Liver (tissue), 8 donors: ENCODE measurements at regions not wholly inside any gene's neighbourhood (a gene's known extent, or its start where the extent isn't known, plus 50 kb on each side); places are given as distances from the start of the nearest gene placed in this dataset.
A peak's percentile ranks its signal among the peaks of the same experiment; 100 is the strongest.

Experiments
- DNase-seq: peaks from one replicate; pipeline ENCODE4 v3.0.0-alpha.2; 2017; ENCODE audit warnings: low spot score
- H3K27ac ChIP-seq, 2 donors: one replicate each; pipeline ENCODE4 v1.7.0; 2013; ENCODE audit warnings: inconsistent platforms in 2 of 2, low read length in 2 of 2, control low read depth in 1 of 2, low read depth in 1 of 2, mild to moderate bottlenecking in 1 of 2
- H3K27me3 ChIP-seq, 4 donors: one replicate each; pipeline versions ENCODE4 v1.6.1 to v1.7.0; 2013; ENCODE audit warnings: low read length in 3 of 4, inconsistent platforms in 1 of 4, mild to moderate bottlenecking in 1 of 4, moderate library complexity in 1 of 4; ENCODE audit not compliant: control insufficient read depth in 4 of 4, insufficient read depth in 4 of 4
- H3K36me3 ChIP-seq, 4 donors: one replicate each; pipeline versions ENCODE4 v1.6.1 to v1.7.0; 2013; ENCODE audit warnings: low read length in 3 of 4, mild to moderate bottlenecking in 3 of 4, low read depth in 1 of 4, moderate library complexity in 1 of 4; ENCODE audit not compliant: control insufficient read depth in 4 of 4, insufficient read depth in 3 of 4
- H3K4me1 ChIP-seq, 4 donors: one replicate each; pipeline versions ENCODE4 v1.6.1 to v1.7.0; 2013; ENCODE audit warnings: low read length in 3 of 4, mild to moderate bottlenecking in 3 of 4, moderate library complexity in 1 of 4; ENCODE audit not compliant: control insufficient read depth in 4 of 4, insufficient read depth in 4 of 4
- H3K4me3 ChIP-seq, 3 donors: one replicate each; pipeline versions ENCODE4 v1.6.1 to v1.7.0; 2013; ENCODE audit warnings: low read length in 3 of 3, control low read depth in 1 of 3, low read depth in 1 of 3, mild to moderate bottlenecking in 1 of 3
- H3K9ac ChIP-seq, 2 donors: one replicate each; pipeline ENCODE4 v1.7.0; 2013; ENCODE audit warnings: low read length in 2 of 2, mild to moderate bottlenecking in 2 of 2, moderate library complexity in 2 of 2, control low read depth in 1 of 2, low read depth in 1 of 2
- H3K9me3 ChIP-seq, 4 donors: one replicate each; pipeline versions ENCODE4 v1.6.1 to v1.7.0; 2013; ENCODE audit warnings: low read length in 3 of 4; ENCODE audit not compliant: control insufficient read depth in 4 of 4
- FOXA1 ChIP-seq: IDR thresholded peaks from 2 replicates; pipeline ENCODE4 v1.6.1; 2016; ENCODE audit warnings: antibody characterized with exemption
- FOXA2 ChIP-seq: IDR thresholded peaks from 2 replicates; pipeline ENCODE4 v1.6.1; 2016; ENCODE audit warnings: antibody characterized with exemption
- GABPA ChIP-seq, 2 donors: IDR thresholded peaks in 1 of 2; conservative IDR thresholded peaks in 1 of 2; 2 replicates each; pipeline ENCODE4 v1.6.1; 2016; ENCODE audit warnings: antibody characterized with exemption in 2 of 2, mild to moderate bottlenecking in 1 of 2, moderate library complexity in 1 of 2
- HNF4G ChIP-seq: IDR thresholded peaks from 2 replicates; pipeline ENCODE4 v1.6.1; 2016; ENCODE audit warnings: antibody characterized with exemption
- NR2F2 ChIP-seq: IDR thresholded peaks from 2 replicates; pipeline ENCODE4 v1.6.1; 2016; ENCODE audit warnings: antibody characterized with exemption
- SP1 ChIP-seq: IDR thresholded peaks from 2 replicates; pipeline ENCODE4 v1.6.1; 2018; ENCODE audit warnings: antibody characterized with exemption, mild to moderate bottlenecking
- TAF1 ChIP-seq: conservative IDR thresholded peaks from 2 replicates; pipeline ENCODE4 v1.6.1; 2016; ENCODE audit warnings: antibody characterized with exemption, mild to moderate bottlenecking
- YY1 ChIP-seq: IDR thresholded peaks from 2 replicates; pipeline ENCODE4 v1.6.1; 2016; ENCODE audit warnings: antibody characterized with exemption, mild to moderate bottlenecking
- WGBS: extraction: QIAGEN DNeasy Blood & Tissue Kit; methylation state at CpG from one replicate; pipeline ENCODE4 v1.1.7; 2013; 5-methylcytosine and 5-hydroxymethylcytosine counted together
- TF ChIP-seq, protein P1 (sequence below): fragments of 150-350 bp; IDR thresholded peaks from 2 replicates; pipeline ENCODE4 v1.5.1; 2017; ENCODE audit warnings: improper control_type of control experiment, low read depth, low read length; ENCODE audit not compliant: missing input control
- TF ChIP-seq, protein P2 (sequence below): IDR thresholded peaks from 2 replicates; pipeline ENCODE4 v1.6.1; 2016; ENCODE audit warnings: antibody characterized with exemption
- TF ChIP-seq, protein P3 (sequence below): IDR thresholded peaks from 2 replicates; pipeline ENCODE4 v1.6.1; 2016; ENCODE audit warnings: antibody characterized with exemption
- TF ChIP-seq, protein P4 (sequence below): IDR thresholded peaks from 2 replicates; pipeline ENCODE4 v1.6.1; 2016; ENCODE audit warnings: antibody characterized with exemption, mild to moderate bottlenecking
- donor health status: healthy.
- donor health status: healthy.
- donor health status: healthy.
- donor health status: healthy.
- donor health status: healthy.

DNA sequence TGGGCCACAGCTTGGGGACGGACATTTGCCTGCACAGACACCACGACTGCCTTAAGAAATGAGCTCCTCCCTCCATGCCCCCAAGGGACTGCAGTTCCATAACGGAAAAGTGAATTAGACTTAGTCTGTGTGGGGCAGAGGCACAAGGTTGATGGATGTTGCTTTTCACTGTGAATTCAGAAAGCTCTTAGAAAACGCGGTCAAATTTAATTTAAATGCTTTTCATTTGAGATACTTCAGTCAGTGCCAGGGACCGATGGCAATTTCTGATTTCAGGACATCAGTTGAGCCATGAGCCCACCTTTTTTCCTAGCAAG, 356.4 kb downstream of the KIF16B start:
- WGBS: 89% methylated on average over 6 of the region's 6 CpGs
- DNase-seq: no peak
- Histone ChIP-seq H3K4me3 (no peak overlapping the region), H3K4me1 (no peaks in the 10 kb centered on the region), H3K36me3 (no peaks in the 10 kb centered on the region), H3K27me3 (no peaks in the 10 kb centered on the region), H3K9me3 (peaks cover 0 to 3% (median 0%) of the 10 kb centered on the region in 4 donors), H3K9ac (no peak overlapping the region), H3K27ac (no peak overlapping the region)
- no peak for TF ChIP-seq FOXA1

DNA sequence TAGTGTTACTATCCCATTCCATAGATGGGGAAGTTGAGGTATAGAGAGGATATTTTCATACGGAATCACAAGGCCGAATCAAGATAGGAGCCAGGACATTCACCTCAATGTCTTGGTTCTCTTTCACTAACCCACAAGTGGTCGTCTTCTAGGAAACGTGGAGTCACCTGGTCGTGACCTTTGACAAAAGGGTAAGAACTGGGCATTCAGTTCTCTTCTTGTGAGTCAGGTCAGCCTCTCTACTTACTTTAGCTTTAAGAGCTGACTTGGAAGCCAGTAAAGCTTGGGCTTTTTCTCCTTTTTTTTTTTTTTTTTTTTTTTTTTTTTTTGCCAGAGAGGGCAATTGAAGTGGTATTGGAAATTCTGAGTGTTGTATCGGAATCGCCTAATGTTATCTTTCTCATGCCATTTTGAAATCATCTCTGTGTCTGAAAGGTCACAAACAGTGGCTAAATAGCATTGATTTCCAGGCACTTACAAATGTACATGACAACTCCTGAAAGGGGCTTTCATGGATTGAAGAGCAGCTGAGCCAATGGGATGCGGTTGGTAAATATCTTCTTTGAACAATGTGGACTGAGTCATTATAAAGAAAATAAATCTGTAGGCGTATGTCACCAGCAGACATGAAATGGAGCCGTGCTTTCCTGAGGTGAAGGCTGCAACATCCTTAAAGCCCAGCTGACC, 356.9 kb downstream of the KIF16B start:
- Histone ChIP-seq H3K27me3 (no peaks in the 10 kb centered on the region), H3K9ac (no peak overlapping the region), H3K9me3 (peaks cover 0 to 3% (median 0%) of the 10 kb centered on the region in 4 donors), H3K4me3 (no peak overlapping the region), H3K27ac (no peak overlapping the region), H3K4me1 (no peaks in the 10 kb centered on the region), H3K36me3 (no peaks in the 10 kb centered on the region)
- 82% methylated on average over 10 of the region's 10 CpGs for WGBS
- no peak for DNase-seq
- TF ChIP-seq FOXA1 (no peak), SP1 (no peak), YY1 (no peak), HNF4G (no peak), NR2F2 (no peak), GABPA (IDR thresholded peaks at IDR 0.05 in 1 of 2, conservative IDR thresholded peaks at IDR 0.05 in 1 of 2) (no peak), FOXA2 (no peak), TAF1 (no peak)
- TF ChIP-seq, protein P1, sequence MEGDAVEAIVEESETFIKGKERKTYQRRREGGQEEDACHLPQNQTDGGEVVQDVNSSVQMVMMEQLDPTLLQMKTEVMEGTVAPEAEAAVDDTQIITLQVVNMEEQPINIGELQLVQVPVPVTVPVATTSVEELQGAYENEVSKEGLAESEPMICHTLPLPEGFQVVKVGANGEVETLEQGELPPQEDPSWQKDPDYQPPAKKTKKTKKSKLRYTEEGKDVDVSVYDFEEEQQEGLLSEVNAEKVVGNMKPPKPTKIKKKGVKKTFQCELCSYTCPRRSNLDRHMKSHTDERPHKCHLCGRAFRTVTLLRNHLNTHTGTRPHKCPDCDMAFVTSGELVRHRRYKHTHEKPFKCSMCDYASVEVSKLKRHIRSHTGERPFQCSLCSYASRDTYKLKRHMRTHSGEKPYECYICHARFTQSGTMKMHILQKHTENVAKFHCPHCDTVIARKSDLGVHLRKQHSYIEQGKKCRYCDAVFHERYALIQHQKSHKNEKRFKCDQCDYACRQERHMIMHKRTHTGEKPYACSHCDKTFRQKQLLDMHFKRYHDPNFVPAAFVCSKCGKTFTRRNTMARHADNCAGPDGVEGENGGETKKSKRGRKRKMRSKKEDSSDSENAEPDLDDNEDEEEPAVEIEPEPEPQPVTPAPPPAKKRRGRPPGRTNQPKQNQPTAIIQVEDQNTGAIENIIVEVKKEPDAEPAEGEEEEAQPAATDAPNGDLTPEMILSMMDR: no peak
- TF ChIP-seq, protein P2, sequence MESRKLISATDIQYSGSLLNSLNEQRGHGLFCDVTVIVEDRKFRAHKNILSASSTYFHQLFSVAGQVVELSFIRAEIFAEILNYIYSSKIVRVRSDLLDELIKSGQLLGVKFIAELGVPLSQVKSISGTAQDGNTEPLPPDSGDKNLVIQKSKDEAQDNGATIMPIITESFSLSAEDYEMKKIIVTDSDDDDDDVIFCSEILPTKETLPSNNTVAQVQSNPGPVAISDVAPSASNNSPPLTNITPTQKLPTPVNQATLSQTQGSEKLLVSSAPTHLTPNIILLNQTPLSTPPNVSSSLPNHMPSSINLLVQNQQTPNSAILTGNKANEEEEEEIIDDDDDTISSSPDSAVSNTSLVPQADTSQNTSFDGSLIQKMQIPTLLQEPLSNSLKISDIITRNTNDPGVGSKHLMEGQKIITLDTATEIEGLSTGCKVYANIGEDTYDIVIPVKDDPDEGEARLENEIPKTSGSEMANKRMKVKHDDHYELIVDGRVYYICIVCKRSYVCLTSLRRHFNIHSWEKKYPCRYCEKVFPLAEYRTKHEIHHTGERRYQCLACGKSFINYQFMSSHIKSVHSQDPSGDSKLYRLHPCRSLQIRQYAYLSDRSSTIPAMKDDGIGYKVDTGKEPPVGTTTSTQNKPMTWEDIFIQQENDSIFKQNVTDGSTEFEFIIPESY: no peak

DNA sequence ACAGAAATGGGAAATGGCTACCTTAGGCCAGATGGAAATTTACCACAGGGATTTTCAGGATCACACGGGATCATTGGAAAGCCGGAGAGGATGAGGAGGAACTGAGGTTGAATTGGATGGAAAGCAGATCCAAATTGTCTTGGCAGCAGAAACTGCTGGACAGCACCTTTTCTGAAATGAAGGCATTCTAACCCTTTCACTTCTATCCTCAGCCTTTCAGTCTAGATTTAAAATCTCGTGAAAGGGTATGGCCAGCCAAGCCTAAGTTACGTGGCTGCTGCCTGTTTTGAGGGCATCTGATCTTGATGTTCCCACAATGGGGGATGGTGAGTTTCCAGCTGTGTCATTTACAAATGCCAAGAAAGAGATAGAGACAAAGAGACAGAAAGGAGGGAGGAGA, 358.2 kb downstream of the KIF16B start:
- Histone ChIP-seq H3K4me1 (no peaks in the 10 kb centered on the region), H3K4me3 (no peak overlapping the region), H3K9me3 (no peaks in the 10 kb centered on the region), H3K36me3 (no peaks in the 10 kb centered on the region), H3K27ac (no peak overlapping the region), H3K27me3 (no peaks in the 10 kb centered on the region), H3K9ac (no peak overlapping the region)
- 60% methylated on average over 4 of the region's 4 CpGs for whole genome bisulfite sequencing
- TF ChIP-seq, protein P3, sequence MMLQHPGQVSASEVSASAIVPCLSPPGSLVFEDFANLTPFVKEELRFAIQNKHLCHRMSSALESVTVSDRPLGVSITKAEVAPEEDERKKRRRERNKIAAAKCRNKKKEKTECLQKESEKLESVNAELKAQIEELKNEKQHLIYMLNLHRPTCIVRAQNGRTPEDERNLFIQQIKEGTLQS: no peak
- TF ChIP-seq, protein P4, sequence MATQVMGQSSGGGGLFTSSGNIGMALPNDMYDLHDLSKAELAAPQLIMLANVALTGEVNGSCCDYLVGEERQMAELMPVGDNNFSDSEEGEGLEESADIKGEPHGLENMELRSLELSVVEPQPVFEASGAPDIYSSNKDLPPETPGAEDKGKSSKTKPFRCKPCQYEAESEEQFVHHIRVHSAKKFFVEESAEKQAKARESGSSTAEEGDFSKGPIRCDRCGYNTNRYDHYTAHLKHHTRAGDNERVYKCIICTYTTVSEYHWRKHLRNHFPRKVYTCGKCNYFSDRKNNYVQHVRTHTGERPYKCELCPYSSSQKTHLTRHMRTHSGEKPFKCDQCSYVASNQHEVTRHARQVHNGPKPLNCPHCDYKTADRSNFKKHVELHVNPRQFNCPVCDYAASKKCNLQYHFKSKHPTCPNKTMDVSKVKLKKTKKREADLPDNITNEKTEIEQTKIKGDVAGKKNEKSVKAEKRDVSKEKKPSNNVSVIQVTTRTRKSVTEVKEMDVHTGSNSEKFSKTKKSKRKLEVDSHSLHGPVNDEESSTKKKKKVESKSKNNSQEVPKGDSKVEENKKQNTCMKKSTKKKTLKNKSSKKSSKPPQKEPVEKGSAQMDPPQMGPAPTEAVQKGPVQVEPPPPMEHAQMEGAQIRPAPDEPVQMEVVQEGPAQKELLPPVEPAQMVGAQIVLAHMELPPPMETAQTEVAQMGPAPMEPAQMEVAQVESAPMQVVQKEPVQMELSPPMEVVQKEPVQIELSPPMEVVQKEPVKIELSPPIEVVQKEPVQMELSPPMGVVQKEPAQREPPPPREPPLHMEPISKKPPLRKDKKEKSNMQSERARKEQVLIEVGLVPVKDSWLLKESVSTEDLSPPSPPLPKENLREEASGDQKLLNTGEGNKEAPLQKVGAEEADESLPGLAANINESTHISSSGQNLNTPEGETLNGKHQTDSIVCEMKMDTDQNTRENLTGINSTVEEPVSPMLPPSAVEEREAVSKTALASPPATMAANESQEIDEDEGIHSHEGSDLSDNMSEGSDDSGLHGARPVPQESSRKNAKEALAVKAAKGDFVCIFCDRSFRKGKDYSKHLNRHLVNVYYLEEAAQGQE: peak; percentile 45
- DNase-seq: no peak
